ENCODE measurements at regions not wholly inside any gene's neighbourhood (a gene's known extent, or its start where the extent isn't known, plus 50 kb on each side); places are given as distances from the start of the nearest gene placed in this dataset.
"Not testable (repeated sequence)": the region's sequence is repeated elsewhere in the genome, so short reads cannot be mapped to it uniquely, and the experiment has no call there.

DNA sequence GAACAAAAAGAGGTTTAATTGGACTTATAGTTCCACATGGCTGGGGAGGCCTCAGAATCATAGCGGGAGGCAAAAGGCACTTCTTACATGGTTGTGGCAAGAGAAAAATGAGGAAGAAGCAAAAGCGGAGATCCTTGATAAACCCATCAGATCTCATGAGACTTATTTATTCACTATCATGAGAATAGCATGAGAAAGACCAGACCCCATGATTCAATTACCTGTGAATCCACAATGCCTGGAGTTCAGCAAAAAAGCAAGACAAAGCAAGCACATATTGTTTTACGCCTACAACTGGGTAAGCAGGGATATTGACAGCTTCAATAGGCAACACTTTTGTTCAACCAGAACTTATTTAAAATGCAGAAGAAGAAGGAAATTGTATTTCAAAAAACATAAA, 218.2 kb downstream of the RPL10L start:
- DNase-seq, result no peak

DNA sequence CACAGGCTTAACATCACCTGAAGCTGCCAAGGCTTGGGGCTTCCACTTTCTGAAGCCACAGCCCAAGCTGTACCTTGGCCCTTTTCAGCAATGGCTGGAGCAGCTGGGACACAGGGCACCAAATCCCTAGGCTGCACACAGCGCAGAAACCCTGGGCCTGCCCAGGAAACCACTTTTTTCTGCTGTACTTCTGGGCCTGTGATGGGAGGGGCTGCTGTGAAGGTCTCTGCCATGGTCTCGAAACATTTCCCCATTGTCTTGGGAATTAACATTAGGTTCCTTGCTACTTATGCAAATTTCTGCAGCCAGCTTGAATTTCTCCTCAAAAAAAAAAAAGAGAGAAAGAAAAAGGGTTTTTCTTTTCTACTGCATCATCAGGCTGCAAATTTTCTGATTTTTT, 219.1 kb downstream of the RPL10L start:
- no peak for DNase-seq

DNA sequence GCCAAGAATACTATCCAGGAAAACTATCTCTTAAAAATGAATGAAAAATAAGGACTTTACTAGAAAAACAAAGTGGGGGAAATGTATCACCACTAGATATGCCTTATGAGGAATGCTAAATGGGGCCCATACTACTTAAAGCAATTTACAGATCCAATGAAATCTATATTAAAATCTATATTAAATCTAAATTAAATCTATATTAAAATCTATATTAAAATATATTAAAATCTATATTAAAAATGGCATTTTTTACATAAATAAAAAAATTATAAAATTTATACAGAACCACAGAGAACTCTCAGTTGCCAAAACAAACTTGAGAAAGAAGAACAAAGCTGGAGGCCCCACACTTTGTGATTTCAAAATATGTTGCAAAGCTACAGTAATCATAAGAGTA, 234.5 kb downstream of the RPL10L start:
- no peak for DNase-seq

DNA sequence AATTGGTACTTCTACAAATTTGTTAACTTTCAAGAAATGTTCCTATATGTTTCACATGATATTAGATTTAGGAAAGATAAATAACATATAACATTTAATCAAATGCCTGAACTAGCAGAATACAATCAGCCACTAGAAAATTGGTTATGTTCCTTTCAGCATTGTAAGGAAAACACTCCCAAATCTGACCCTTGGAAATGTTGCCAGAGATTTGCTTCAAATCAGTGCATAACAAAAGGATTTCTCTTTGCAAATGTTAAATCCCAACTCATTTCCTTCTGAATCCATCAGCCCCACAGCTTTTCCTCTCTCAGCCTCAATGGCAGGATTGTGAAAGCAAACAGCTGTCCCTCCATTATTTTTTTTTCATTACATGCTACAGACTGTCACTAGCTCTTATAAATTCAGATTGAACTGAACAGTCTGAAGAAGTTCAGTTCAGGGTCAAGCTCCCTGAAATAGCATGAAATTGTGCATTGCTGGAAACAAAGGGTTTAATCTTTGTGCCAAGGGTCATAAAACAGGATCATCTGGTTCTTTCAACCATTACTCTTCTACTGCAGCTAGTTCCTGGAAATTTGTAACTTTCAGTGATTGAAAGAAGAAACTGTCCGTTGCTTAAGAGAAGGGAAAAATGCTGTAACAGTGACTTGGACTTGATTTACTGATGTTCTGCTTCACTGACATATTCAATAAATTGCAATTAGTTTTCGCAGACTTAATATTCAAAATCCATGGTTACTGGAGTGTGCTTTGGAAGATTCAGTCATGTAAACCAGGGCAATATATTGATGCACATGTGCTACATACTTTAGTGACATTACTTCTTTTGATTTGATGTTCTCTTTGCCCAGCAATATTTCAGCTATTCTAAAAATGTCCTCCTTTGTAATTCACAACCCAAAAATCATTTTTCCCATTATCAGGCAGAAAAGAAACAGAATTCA, 246.4 kb downstream of the RPL10L start:
- peak; percentile 21 to 74 (median 22) for DNase-seq

DNA sequence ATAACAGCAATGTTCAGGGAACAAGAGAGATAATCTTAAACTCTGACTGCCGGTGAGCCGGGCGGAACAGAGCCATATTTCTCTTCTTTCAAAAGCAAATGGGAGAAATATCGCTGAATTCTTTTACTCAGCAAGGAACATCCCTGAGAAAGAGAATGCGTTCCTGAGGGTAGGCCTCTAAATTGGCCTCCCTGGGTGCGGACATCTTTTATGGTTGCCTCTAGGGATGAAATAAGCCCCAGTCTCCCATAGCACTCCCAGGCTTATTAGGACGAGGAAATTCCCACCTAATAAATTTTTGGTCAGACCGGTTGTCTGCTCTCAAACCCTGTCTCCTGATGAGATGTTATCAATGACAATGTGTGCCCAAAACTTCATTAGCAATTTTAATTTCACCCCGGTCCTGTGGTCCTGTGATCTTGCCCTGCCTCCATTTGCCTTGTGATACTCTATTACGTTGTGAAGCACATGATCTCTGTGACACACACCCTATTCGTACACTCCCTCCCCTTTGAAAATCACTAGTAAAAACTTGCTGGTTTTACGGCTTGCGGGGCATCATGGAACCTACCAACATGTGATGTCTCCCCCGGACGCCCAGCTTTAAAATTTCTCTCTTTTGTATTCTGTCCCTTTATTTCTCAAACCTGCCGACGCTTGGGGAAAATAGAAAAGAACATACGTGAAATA, 249.4 kb downstream of the RPL10L start:
- not testable (repeated sequence) for DNase-seq

DNA sequence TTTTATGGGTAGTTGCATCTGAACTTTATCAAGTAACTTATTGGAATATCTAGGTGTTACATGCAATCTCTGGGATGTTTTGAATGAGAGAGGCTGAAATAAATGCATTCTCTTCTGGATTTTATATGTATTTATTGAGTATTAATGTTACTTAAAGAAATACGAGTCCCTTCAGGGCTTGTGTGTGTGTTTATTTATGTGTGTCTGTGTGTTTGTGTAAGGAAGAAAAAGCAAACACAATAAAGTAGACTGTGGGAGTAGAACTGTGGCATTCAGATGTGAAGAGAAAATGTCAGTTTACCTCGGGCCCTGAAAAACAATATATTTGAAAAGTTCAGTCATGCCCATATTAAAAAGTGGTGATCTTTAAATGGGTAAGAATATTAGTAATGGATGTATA, 250.5 kb downstream of the RPL10L start:
- DNase-seq, result no peak

DNA sequence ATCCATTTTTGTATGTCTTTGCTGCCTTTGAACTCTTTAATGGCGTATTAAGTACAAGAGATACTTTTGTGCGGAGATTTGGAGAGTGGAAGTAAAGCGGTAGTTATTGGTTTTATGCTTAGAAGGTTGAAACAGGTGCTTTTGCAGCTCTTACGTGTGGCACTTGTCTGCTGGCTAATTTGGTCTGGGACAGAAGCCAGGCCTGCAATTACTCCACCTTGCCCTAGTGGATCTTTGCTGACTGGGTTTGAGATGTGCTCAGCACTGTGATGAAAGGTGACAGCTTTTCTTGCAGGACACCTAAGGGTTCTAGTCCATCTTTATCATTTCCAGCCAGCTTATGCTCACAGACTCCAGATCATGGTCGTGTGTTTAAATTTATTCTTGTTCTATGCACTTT, 252.5 kb downstream of the RPL10L start:
- DNase-seq, result no peak

DNA sequence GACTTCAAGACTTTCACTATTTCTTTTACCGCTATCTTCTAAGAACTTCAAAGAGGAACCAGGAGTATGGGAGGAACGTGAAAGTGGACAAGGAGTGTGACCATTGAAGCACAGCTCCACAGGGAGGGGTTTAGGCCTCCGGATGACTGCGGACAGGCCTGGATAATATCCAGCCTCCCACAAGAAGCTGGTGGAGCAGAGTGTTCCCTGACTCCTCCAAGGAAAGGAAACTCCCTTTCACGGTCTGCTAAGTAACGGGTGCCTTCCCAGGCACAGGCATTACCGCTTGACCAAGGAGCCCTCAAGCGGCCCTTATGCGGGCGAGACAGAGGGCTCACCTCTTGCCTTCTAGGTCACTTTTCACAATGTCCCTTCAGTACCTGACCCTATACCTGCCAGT, 267.0 kb downstream of the RPL10L start:
- no peak for DNase-seq

DNA sequence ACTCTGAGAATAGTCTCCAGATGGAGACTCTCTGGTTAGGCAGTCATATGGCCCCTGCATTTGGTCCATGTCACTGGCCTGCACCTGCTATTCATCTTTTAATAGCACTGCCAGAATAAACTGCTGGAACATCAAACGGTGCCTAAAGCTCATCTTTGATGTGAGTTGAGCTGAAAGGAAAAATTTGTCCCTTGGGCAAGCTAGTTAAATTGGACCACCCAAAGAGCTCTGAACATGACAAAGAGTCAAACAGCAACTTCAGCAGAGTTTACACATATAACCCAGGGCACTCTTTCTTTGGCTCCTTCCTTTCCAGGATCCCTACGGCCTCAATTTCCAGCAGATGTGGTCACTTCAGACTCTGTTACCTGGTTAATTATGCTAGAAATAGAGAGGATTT, 269.9 kb downstream of the RPL10L start:
- DNase-seq, result no peak

DNA sequence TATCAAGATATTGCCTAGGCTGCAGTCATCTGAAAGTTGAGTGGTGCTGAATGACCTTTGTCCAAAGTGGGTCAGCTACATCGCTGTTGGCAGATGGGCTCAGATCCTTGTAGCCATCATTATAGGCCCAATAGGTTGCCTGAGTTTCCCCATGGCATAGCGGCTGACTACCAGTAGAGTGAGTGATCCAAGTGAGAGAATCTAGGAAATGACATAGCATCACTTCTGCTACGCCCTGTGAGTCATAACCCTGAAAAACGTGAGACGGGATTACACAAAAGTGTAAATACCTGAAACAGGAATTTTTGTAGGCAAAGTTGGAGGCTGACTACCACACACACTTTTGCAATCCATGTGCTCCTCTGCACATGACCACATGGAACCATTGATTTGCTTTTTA, 273.3 kb downstream of the RPL10L start:
- DNase-seq, result no peak

DNA sequence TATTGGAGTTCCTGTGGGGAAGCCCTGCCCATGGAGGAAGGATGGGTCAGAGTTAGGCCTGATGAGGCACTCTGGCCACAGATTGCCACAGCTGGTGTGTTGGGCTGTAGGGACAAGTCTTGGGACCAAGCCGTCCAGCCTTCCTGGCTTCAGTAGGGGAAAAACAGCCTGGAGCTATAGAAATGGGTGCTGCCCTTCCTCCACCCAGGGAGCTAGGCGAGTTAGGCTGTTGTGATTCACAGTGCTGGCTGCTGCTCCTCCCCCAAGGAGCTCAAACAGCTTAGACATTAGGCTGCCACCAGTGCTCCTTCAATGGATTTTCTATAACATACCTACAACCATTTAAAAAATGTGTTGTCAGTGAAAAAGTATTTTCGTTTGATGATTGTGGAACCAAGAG, 274.3 kb downstream of the RPL10L start:
- DNase-seq, result no peak

DNA sequence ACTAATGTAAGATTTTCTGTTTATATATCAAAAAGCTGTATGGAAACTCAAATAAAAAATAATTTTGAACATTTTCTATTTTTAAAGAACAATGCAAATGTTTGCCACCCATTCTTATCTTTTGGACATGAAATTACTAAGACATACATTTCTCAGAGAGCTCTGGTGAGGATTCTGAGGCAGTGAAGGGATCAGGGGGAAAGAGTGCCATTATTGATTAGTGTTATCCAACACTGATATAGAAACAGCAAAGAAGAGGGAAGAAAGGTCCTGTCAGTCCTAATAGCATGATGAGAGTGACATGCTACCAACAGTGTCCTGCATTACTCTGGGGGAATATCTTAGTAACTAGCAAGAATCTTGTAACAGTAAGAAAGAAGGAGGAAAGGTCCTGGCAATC, 282.2 kb downstream of the RPL10L start:
- DNase-seq, result no peak

DNA sequence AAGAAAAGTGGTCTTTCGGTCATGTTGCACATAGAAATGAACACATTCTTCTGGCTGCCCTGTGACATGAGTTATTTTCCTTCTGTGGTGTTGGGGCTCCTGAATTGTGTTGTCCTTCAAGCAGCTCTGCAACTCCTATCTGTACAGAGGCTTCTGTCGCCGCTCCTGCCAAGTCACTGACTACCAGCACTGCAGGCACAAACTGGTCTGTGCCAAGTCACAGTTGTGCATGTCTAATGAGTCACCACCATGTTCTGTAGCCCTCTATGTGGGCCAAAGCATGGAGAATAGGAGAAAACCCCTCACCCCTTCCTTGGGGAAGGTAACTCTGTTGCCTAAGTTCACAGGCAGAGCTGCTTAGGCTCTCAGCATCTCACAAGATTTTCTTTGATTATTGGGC, 283.3 kb downstream of the RPL10L start:
- no peak for DNase-seq

DNA sequence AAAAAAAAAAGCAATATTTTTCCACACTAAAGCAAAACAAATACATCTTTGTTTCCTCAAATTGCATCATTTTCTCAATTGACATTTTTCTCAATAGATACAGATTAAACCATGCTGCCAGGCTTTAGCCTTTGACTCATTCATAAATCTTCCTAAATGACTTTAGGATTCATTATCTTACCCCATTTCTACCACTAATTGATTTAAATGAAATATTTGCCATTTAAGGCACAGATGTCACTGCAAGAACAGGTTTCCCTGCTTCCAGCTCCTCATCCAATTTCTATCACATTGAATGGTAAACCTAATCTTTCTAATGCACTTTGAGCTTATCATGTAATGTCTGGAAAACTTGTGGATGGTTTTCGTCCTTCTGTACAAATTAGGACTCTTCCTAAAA, 298.7 kb downstream of the RPL10L start:
- DNase-seq, result no peak

DNA sequence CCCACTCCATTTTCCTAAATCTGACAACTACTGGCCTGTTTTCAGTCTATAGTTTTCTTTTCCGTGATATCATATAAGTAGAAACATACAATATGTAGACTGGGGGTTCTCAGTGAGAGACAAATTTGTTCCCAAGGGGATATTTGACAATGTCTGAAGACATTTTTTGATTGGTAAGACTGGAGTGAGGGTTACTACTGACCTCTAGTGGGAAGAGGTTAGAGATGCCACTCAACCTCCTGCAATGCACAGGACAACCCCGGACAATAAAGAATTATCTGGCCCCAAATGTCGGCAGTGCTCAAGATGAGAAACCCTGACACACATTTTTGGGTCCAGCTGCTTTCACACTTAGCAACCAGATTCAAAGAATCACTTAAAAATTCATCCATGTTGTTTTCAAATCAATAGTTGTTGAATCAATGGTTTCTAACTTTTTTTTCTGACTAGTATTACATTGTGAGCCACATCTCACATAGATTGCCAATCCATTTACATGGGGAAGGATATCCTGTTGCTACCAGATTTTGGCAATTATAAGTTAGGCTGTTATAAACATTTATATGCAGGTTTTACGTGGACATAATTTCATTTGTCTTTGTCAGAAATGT, 307.1 kb downstream of the RPL10L start:
- peak in 1 of 3 donors; percentile 3 for DNase-seq

DNA sequence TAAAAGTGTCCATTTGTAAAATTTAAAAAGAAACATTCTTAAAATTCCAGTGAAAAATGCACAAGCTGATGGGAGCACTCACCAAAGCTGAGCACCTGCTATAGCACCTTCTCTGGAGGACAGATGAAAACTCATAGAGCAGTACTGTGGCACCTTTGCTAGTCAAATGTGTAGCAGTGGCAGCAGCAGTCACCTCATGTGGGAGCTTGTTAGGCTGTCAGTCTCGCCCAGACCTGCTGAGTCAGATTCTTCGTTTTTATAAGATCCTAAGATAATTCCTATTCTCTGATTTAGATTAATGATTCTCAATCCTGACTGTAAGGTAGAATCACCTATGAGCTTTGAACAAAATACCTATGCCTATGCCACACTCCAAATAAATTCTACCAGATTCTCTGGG, 325.8 kb downstream of the RPL10L start:
- DNase-seq, result no peak

DNA sequence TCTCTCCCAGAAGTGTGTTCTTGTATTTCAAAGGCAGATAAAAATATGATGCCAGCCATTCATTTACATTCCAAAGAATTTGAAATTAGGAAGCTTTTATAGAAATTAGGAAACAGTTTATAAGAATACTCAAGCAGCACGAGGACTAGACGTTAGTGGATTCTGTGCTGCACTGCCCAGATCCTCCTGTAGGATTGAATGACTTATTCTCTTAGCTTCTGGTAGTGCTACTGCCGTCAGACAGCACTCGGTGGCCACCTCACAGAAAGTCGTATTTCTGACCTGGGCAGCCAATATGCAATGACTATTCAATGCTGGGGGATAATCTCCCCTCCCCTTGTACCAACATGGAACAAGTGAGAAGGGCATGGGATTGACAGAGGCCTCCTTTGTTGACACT, 326.4 kb downstream of the RPL10L start:
- no peak for DNase-seq

DNA sequence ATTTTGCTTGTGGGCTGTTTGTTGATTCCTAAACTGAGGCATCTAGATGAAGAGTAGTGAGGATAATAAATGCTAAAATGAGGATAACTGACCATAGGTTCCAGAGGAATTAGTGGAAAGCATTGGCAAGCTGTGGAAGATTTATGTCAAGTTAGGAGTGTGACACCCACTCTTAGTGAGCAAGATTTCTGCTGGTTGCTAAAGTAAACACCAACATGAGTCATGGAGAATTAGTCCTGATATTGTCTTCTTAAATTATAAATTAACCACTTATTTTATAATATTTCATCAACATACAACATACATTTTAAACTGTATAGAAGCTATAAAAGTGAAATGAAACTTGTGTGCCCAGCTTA, 328.2 kb downstream of the RPL10L start:
- DNase-seq, result no peak

DNA sequence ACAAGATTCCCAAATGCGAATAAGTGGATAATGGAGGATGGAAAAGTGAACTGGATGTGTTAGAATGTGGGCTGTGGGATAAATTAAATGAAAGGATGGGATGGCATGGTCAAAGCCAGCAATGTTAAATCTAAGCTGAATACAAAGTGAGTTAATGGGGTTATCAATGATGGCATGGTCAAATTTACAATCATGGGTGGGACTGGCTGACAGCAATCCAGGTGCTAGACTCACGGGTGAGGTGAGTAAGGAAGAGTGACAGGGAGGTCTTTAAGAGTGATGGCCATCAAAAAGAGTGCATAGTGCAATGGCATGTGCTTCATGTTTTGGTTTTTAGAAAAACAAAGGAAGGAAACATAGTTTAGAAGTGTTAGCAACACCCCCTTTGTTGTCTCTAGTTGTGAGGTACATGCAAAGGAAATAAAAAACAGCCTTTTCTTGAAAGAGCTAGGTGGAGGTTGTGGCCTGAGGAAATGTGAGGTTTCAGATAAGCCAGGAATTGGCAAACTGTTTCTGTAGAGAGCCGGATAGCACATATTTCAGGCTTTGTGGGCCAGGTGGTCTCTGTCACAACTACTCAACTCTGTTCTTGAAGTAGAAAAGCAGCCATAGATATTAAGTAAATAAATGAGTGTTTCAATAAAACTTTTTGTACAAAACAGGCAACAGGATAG, 328.7 kb downstream of the RPL10L start:
- DNase-seq, result peak in 1 of 3 donors; percentile 3

DNA sequence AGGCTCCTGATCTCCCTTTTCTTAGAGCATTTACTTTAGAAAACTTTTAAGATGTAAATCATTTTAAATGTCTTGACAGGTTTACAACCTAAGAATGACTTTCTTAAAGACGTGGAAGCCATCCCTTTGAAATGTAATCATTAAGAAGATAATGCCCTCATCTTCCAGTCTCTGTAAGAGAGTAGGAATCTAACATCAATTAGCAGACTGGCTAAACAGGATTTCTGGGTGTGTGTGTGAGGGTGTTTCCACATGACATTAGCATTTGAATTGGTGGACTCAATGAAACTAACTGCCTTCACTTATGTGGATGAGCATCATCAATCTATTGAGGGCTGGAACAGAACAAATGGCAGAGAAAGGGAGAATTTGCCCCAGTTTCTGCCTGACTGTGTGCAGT, 329.5 kb downstream of the RPL10L start:
- no peak for DNase-seq

DNA sequence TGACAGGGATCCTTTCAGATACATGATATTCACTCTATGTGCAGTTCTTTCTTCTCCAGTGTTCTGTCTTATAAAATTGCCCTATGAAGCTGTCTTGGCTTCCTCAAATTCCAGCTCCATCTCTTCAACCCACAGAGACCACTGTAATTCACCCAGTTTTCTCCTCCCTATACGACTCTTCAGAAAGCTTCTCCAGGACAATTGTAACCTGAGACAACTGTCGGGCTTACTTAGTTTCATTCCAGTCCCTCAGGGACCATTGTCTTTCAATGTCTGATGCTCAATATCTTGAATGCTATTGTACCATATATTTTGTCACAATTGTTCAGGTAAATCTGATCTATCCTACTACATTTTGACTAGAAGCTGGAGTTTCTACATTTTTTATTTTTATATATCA, 345.3 kb downstream of the RPL10L start:
- no peak for DNase-seq

DNA sequence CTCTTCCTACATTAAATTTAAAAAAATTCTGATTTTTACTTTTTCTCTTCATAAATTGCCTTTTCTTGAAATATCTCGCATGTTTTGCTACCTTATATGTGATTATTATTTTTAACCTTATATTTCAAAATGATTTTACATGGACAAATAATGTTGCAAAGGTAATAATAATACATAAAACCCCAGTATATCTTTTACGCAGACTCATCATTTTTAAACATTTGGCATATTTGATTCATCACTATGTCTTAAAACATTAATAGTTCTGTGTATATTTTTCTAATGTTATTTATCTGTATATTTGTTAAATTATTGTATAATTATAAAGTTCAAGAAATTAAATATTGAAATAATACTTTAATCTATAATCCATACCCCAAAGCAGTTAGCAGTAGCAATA, 350.8 kb downstream of the RPL10L start:
- no peak for DNase-seq
